HS-5 (cell line): ENCODE measurements at regions not wholly inside any gene's neighbourhood (a gene's known extent, or its start where the extent isn't known, plus 50 kb on each side); places are given as distances from the start of the nearest gene placed in this dataset.

Experiments used
- DNase-seq: peaks from one replicate; pipeline ENCODE4 v3.0.0-alpha.2; 2012; ENCODE audit warnings: low read depth

- DNase-seq = peak; percentile 18
Observed at GRCh38 chr2:195407783-195408182, 249.2 kb upstream of the SLC39A10 start.

DNA sequence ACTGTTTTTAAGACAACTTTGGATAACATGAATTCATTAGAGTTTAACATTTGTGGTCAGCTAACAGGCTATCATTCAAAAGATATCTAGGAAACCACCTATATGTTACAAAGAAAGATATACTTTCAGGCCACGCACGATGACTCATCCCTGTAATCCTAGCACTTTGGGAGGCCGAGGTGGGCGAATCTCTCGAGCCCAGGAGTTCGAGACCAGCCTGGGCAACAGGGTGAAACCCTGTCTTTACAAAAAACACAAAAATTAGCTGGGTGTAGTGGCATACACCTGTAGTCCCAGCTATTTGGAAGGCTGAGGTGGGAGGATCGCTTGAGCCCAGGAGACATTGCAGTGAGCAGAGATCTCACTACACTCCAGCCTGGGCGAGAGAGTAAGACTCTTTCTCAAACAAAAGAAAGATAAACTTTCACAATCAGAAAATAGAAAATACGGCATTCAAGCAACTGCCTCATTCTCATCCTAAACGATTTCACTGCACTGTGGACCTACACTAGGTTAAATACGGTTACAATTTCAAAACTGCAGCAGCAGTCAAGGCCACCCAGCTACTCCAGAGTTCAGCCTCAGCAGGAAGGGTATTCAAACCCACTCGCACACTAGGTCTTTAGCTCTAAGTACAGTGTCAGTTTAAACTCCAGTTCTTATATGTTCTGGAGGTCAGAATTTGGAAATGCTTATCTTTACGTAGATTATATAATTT lies 250.0 kb upstream of the SLC39A10 start:
- DNase-seq = no peak

- DNase-seq = no peak
Observed at GRCh38 chr2:195404651-195405050, 252.4 kb upstream of the SLC39A10 start.

- no peak for DNase-seq
Observed at GRCh38 chr2:195396479-195396878, 260.5 kb upstream of the SLC39A10 start.

DNA sequence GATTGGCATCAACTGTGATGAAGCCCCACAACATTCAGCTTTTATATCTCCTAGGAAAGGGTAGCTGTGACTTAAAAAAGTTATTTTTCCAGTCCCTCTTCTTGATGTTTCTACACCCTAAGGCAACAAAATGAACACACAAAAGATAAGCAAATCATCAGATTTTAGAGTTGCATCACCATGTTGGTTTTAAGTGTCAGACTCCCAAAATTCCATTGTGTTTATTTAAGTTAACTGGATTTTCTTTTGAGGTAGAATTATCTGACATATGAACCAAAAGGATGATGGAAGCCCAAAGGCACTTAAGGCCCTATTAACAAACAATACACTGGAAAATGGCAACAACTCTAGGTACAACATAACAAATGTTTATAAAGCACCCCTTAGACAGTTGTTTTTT lies 261.7 kb upstream of the SLC39A10 start:
- no peak for DNase-seq

- DNase-seq = no peak
Observed at GRCh38 chr2:195392446-195393336, 264.3 kb upstream of the SLC39A10 start.

DNA sequence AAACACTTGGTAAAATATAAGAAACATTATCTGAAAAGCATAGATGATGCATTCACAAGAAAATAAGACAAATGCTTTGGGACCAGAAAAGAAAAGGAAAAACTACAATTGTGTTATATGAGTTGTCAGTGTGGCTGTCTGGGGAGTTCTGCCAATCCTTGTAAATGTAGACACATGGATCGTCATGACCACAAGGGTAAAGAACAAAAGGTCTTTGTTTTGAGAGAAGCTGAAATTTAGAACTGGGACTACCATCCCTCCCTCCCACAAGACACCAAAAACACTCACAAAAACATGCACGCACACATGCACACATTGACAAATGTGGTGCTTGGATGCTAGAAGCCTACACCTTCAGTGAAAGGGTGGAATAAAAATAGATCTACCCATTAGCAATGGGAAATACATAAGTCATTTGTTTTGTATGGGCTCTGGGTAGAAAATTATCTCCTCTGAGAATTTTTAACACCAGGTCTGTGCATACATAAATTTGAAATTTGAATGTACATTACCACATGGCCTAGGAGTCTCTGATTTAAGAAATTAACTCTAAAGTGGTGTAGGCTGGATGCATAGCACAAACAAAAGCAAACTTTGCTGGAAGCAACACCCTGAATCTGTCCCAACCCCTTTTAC lies 266.2 kb upstream of the SLC39A10 start:
- DNase-seq = no peak

DNA sequence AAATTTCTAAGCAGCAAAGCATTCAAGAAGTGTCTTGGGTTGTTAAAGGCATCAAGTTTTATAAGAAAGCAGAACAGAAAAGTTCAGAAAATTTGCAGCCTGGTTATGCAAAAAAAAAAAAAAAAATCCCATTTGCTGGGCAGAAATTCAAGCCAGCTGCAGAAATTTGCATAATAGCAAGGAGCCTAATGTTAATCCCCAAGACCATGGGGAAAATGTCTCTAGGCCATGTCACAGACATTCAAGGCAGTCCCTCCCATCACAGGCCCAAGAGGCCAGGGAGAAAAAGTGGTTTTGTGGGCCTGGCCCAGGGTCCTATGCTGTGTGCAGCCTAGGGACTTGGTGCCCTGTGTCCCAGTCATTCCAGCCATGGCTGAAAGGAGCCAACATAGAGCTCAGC lies 269.0 kb upstream of the SLC39A10 start:
- DNase-seq = no peak

GRCh38 chr2:195382186-195382585 lies 274.8 kb upstream of the SLC39A10 start:
- no peak for DNase-seq

DNA sequence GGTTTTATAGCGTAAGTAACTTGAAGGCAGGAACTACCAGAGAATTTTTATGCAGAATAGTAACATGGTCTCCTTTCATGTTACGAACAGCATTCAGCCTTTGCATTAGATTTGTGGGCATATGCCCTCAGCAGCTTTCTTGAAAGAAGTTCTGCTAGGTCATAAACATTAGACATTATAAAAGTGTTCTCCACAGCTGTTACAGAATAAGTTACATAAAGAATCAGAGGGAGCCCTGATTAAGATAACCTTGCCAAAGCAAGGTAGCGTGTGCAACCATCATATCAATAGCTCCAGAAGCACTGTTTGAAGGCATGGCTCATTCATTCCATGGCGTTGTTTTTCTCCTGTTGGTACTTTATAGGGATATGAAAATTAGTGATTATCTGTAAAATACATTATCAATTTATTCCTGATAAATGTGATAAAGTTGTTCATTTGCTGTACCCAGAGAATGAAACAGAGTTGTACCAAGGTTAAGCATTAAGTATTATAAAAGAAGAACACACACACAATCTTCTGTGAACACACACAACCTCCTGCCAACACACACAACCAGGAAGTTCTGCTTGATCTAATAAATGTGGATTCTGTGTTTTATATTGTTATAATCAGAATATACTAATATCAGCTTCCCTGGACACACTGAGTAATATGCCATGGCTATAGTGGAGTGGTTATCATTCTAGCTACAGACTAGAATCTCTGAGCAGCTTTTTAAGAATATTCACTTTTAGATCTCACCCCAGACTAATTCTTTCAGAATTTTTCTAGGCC lies 286.7 kb upstream of the SLC39A10 start:
- no peak for DNase-seq

GRCh38 chr2:195369218-195369587 lies 287.8 kb upstream of the SLC39A10 start:
- DNase-seq = no peak

GRCh38 chr2:195368249-195369217 lies 288.5 kb upstream of the SLC39A10 start:
- no peak for DNase-seq

GRCh38 chr2:195367809-195368208 lies 289.2 kb upstream of the SLC39A10 start:
- DNase-seq = no peak

DNA sequence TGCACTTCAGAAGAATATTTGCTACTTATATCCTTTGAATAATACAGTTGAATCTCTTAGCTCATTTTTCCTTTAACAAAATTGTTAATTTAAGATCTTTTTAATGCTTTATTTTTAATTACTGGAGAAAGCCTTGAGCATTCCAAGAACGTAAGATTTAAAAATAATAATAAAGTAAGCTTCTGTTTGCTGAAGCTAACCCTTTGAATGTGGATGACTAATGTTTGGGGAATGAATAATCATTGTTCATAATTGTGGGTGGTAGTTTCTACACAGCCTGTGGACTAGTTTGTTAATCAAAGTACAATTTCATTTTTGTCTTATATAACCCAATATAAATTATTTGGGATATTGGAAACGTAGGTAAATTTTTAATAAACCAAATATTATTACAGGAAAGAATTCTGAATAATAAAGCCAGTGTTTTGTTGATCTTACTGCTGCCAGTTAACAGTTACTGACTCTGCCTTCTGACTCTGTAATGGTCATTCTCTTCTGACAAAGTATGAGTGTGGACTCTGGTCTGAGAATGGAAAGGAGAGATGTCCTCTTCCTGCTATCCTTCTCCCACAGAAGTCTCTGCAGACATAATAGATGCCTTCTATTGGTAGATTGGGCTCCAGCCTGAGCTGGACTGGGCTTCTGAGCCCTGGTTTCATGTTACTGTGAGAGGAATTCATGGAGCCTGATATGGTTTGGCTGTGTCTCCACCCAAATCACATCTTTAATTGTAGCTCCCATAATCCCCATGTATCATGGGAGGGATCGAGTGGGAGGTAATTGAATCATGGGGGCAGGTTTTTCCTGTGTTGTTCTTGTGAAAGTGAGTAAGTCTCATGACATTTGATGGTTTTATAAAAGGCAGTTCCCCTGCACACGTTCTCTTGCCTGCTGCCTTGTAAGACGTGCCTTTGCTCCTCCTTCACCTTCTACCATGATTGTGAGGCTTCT lies 292.7 kb upstream of the SLC39A10 start:
- peak; percentile 63 for DNase-seq

DNA sequence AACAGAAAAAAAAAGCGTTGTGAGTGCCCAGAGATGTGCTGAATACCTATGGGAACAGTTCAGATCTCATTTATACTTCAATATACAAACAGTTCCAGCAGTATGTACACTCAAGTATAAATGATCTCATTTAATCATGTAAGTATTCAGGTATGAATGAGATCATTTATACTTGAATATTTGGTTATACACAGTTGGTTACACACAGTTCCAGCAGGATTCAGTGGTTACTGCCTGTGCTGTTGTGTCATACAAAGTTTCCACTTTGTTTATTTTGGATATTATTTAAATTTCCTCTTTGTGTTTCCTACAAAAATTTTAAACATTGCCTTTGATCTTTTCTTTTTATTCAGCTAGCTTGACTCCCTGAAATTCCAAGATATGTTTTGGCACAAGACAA lies 293.5 kb upstream of the SLC39A10 start:
- DNase-seq = peak; percentile 8

GRCh38 chr2:195360242-195360641 lies 296.8 kb upstream of the SLC39A10 start:
- DNase-seq = no peak

- no peak for DNase-seq
Observed at GRCh38 chr2:195359043-195359735, 297.8 kb upstream of the SLC39A10 start.

DNA sequence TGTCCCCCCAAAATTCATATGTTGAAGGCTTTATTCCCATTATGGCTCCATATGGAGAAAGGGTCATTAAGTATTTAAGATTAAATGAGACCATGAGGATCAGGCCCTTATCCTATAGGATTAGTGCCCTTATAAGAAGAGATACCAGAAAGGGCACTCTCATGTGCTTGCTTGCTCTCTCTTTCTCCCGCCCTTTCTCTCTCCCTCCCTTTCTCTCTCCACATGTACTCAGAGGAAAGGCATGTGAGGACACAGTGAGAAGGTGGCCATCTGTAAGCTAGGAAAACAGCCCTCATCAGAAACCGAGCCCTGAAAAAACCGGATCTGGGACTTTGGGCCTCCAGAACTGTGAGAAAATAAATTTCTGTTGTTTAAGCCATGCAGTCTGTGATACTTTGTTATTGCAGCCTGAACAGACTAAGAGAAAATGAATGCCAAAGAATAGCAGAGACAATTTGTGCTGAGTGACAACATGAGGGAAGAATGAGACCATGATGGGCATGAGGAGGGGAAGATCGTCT lies 300.0 kb upstream of the SLC39A10 start:
- DNase-seq = no peak

DNA sequence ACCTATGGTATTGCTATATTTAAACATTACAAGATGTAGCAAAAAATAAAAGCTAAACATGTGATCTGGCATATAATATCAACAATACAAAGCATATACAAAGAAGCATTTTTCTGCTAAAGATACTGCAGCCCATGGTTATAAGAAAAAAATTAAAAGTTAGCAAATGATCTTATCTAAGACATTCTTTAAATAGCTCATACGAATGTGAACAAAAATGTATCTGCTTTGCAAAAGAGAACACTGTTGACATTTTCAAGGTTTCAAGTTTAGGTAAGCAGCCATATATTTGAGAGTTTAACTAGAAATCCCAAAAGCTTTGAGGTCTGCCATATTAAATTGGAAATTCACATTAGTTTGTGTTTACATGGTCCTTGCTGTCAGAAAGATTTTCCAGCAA lies 301.0 kb upstream of the SLC39A10 start:
- no peak for DNase-seq
